Hematopoietic multipotent progenitor cell (in vitro differentiated cells): ENCODE measurements at regions not wholly inside any gene's neighbourhood (a gene's known extent, or its start where the extent isn't known, plus 50 kb on each side); places are given as distances from the start of the nearest gene placed in this dataset.

Experiments
- DNase-seq, 3 donors: peaks; one replicate each; pipeline ENCODE4 v3.0.0-alpha.2; 2011 to 2015; ENCODE audit warnings: low read depth in 2 of 3, low spot score in 2 of 3

DNA sequence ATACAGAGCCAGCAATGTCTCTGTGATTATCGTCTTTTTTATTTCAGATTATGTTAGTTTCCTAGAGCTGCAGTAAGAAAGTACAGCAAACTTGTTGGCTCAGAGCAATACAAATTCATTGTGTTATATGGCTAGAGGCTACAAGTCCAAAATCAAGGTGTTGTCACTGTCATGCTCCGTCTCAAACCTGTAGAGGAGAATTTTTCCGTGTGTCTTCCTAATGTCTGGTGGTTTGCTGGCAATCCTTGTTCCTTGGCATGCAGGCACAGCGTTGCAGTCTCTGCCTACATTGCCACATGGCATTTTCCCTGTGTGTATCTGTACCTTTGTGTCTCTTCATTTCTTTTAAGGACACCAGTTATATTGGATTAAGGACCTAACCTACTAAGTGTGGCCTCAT lies 244.4 kb downstream of the LRRIQ3 start:
- no peak for DNase-seq

- no peak for DNase-seq
These were observed 244.8 kb downstream of the LRRIQ3 start for GRCh38 chr1:73953186-73953585.

DNA sequence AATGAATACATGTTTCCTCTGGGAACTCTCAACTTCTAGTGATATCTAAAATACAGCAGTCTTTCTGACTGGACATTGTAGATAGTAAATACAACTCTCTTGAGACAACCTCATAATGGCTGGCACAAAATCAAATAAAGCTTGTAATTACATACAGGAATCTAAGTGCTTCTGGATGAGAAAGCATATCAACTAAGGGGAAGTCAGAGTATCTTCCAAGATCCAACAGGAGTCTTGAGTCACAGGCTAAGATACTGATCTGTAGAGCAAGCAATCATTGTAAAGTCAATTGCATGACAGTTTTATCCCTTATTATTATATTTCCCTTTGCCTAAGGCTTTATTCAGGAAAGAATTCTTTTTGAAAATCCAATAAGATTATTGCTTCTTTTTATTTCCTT lies 249.9 kb downstream of the LRRIQ3 start:
- DNase-seq = no peak

DNA sequence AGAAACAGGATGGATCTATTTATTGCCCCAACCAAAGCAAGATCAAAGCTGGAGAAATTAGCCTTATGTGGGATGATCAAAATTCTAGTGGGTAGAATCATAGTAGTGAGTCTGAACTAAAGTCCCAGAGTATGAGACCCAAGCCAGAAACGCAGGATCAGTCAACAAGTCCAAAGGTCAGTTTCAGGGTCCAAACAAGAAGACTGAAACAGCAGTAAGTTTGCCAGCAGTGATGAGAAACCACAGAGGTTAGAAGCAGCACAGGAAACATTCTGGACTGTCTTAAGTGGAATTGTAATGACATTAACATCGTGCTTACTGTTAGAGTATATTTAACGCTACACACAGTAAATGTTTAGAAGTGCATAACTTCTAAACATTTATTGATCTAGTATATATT lies 251.0 kb downstream of the LRRIQ3 start:
- no peak for DNase-seq

GRCh38 chr1:73943270-73943669 lies 254.7 kb downstream of the LRRIQ3 start:
- no peak for DNase-seq

- DNase-seq = no peak
These were observed 267.7 kb downstream of the LRRIQ3 start for GRCh38 chr1:73930293-73930692.

DNA sequence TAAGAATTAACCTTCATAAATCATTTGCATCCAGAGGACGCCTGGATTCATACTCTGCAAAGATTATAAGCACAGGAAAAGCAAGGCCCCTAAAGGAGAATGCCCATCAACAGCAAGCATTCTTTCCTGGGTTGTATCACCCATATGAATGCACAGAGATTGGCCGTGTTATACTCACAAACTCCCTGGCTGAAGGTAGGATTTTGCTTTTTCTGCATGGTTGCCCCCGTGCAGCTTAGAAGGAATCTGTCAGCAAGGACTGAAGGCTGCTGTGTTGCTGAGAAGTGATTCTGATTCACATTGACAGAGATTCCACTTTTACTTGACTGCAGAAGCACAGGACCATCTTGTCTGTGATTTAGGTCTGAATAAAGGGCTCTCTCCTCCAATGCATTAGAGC lies 283.0 kb downstream of the LRRIQ3 start:
- no peak for DNase-seq

DNA sequence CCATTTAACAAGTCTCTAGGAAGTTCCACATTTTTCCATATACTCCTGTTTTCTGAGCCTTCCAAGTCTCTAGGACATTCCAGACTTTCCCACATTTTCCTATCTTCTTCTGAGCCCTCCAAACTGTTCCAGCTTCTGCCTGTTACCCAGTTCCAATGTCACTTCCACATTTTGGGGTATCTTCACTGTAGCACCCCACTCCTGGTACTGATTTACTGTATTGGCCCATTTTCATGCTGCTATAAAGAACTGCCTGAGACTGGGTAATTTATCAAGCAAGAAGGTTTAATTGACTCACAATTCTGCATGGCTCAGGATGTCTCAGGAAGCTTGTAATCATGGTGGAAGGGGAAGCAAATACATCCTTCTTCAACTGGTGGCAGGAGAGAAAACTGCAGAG lies 285.0 kb downstream of the LRRIQ3 start:
- no peak for DNase-seq

GRCh38 chr1:73911849-73912248 lies 286.1 kb downstream of the LRRIQ3 start:
- DNase-seq = no peak

GRCh38 chr1:73910466-73910865 lies 287.5 kb downstream of the LRRIQ3 start:
- no peak for DNase-seq

DNA sequence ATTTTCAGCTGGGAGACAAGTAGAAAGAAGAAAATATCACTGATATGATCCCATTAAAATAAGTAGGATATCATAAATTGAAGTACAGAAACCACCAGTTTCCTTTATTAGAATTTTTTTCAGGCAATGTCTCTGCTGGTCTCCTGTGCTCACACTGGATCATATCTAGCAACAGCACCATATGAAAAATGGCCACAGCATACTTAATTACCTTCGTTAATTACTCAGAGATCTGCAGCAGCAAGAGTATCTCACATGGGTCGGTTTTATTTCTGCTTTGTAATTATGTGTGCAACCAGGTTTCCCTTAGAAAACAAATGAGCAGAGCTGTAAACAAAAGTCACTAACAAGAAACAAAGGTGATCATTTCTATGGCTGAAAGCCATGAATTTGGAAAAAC lies 287.9 kb downstream of the LRRIQ3 start:
- DNase-seq = no peak

GRCh38 chr1:73909043-73909562 lies 288.9 kb downstream of the LRRIQ3 start:
- DNase-seq = no peak

GRCh38 chr1:73907051-73907450 lies 290.9 kb downstream of the LRRIQ3 start:
- no peak for DNase-seq

GRCh38 chr1:73903092-73903491 lies 294.9 kb downstream of the LRRIQ3 start:
- no peak for DNase-seq

DNA sequence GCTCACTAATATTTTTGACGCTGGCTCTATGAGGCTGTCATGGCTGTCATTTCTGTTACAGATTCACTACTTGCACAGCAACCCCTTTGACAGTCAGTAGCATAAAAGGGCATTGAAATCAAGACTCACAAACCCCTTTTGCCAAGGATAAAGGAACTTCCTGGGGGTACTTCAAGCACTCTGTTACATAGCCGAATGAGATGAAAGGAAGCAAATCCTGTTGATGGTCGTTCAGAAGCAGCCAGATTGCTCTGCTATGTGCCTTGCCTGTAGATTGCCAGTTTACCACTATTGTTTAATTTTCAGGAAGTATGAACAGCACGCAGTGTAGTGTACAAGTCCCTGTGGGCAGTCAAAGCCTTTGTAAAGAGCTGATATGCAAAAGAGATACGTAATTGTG lies 296.2 kb downstream of the LRRIQ3 start:
- DNase-seq = no peak

- DNase-seq = no peak
These were observed 298.7 kb downstream of the LRRIQ3 start for GRCh38 chr1:73899311-73899710.

DNA sequence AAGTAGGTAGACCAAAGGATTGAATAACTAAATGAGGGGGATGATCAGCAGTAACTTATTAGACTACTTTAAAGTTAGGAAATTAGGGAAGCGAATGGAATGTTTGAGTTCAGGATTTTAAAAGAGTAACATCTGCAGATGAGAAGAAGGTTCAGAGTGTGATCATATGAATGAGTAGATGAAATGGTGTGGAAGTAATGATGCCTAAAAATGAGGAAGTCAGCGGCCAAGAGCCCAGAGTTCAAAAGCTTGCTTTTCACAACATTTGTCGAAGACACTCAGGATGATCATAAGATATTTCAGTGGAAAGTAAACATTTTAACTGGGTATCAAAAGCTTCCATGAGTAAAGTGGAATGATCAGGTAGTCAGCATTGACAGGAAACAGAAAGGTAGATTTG lies 299.4 kb downstream of the LRRIQ3 start:
- no peak for DNase-seq

DNA sequence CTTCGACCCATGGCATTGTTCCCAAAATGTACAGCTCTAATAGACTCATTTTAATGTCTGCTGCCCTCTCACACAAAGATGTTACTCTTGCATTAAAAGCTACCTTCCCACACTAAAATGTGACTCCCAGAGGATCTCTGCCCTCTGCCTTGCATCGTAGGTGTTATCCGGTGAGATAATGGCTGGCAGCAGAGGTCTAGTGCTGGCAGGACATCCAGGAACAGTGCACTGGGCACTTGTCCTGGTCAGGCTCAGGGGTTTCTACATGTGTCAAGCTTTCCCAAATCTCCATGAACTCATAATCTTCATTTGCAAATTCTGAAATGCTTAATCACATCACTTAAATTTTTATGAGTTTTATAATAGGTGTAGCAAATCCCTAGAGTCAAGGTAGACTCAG lies 310.6 kb downstream of the LRRIQ3 start:
- no peak for DNase-seq

- DNase-seq = no peak
These were observed 311.3 kb downstream of the LRRIQ3 start for GRCh38 chr1:73886716-73887115.

DNA sequence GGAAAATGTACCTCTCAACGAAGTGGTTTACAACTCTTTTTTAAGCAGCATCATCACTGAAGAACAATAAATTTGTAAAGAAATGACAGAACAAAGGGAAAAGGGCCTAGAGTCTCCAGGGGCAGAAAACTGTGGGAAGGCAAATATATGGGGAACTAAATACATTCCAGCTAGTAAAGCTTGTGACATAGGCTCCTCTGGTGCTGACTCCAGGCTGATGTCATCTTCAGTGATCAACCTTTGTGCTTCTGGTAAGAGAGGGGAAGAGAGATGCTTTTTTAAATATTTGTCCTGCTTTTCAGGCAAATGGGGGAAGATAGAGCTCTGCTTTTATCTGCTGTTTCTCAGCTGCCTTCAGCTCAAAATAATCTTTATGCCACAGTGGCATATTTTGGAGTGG lies 323.2 kb downstream of the LRRIQ3 start:
- DNase-seq = no peak

DNA sequence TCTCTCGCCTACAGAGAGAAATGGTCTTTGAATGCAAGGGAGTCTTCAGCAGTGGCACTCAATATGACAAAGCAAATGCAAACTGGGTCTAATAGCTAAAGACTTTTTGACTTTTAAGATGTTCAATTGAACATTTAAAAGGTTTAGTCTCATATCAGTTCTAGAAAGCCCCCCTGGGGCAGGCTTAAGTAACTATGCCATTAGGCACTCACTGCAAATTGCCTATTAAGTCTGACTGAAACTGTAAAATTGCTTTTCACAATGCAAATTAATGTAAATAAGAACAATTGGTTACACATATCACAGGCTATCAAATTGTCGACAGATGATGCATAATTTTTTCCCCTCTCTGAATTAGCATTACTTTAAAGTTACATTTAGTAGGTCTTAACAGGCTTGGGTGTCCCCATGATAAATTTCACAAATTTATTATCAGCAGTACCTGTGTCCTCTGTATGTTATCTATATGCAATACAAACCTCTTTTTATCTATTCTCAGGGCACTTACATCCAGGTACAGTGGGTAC lies 329.1 kb downstream of the LRRIQ3 start:
- DNase-seq = no peak

GRCh38 chr1:73862355-73862754 lies 335.6 kb downstream of the LRRIQ3 start:
- DNase-seq = no peak

- no peak for DNase-seq
These were observed 337.5 kb downstream of the LRRIQ3 start for GRCh38 chr1:73860421-73860950.
